ENCODE measurements at regions not wholly inside any gene's neighbourhood (a gene's known extent, or its start where the extent isn't known, plus 50 kb on each side); places are given as distances from the start of the nearest gene placed in this dataset.
"Not testable (repeated sequence)": the region's sequence is repeated elsewhere in the genome, so short reads cannot be mapped to it uniquely, and the experiment has no call there.

- no peak for DNase-seq (ENCODE audit: low read depth in 3 of 3)
Measured at GRCh38 chr6:103908898-103909297, 950.8 kb downstream of the HACE1 start.

GRCh38 chr6:103895136-103895535 lies 964.6 kb downstream of the HACE1 start:
- DNase-seq (ENCODE audit: low read depth in 3 of 3): no peak

- DNase-seq (ENCODE audit: low read depth in 3 of 3): no peak
Measured at GRCh38 chr6:103893141-103893581, 966.6 kb downstream of the HACE1 start.

DNA sequence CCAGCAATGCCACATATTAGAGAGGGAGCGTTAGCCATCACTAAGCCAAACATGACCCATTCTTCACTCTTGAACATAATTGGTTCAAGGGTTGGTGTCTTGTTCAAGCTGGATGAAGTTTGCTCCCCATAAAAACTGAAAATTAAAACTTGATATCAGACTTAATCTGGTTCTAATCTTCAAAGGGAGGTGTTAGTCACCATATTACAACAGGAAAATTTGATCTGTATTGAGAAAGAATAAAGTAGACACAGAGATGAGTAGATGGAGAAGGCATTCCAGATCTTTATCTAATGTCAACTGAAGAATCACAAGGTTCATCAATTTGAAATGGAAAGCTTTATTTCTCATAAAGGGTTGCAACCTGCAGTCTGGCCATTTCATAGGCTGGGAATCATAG lies 972.8 kb downstream of the HACE1 start:
- no peak for DNase-seq (ENCODE audit: low read depth in 3 of 3)

- no peak for DNase-seq (ENCODE audit: low read depth in 3 of 3)
Measured at GRCh38 chr6:103885446-103885845, 974.3 kb downstream of the HACE1 start.

GRCh38 chr6:103879800-103880199 lies 979.9 kb downstream of the HACE1 start:
- DNase-seq (ENCODE audit: low read depth in 3 of 3): no peak

GRCh38 chr6:103875221-103875620 lies 984.5 kb downstream of the HACE1 start:
- no peak for DNase-seq (ENCODE audit: low read depth in 3 of 3)

DNA sequence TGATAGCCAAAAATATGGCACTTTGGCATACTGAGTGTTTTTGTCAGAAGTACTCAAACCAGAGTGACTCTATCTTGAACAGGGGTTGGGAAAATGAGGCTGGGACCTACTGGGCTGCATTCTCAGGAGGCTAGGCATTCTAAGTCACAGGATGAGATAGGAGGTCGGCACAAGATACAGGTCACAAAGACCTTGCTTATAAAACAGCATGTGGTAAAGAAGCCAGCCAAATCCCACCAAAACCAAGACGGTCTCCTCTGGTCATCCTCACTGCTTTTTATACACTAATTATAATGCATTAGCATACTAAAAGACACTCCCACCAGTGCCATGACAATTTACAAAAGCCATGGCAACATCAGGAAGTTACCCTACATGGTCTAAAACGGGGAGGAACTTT lies 985.1 kb downstream of the HACE1 start:
- DNase-seq (ENCODE audit: low read depth in 3 of 3): no peak

- DNase-seq (ENCODE audit: low read depth in 3 of 3): no peak
Measured at GRCh38 chr6:103872678-103873077, 987.0 kb downstream of the HACE1 start.

- DNase-seq (ENCODE audit: low read depth in 3 of 3): no peak
Measured at GRCh38 chr6:103872233-103872632, 987.5 kb downstream of the HACE1 start.

GRCh38 chr6:103870970-103871369 lies 988.7 kb downstream of the HACE1 start:
- DNase-seq (ENCODE audit: low read depth in 3 of 3): no peak

- no peak for DNase-seq (ENCODE audit: low read depth in 3 of 3)
Measured at GRCh38 chr6:103862297-103862696, 997.4 kb downstream of the HACE1 start.

DNA sequence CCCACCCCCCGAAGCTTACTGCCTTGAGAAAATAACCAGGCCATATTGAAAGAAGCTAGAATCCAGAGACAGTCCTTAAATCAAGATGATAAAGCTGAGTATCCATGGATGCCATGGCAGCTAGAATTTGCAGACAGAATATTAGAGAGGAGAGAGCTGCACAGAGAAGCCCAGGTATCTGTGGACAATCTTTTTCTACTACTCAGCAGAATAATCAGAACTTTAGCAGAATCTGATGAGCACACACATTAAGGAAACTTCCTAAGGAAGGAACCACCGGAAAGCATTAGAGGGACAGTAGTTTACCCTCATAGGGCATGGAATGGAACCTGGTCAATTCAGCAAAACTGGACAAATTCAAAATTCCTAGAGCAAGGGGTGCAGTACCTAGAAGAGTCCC lies 1001.7 kb downstream of the HACE1 start:
- no peak for DNase-seq (ENCODE audit: low read depth in 3 of 3)

GRCh38 chr6:103855750-103856149 lies 1004.0 kb downstream of the HACE1 start:
- no peak for DNase-seq (ENCODE audit: low read depth in 3 of 3)

- no peak for DNase-seq (ENCODE audit: low read depth in 3 of 3)
Measured at GRCh38 chr6:103854059-103854458, 1005.7 kb downstream of the HACE1 start.

- DNase-seq (ENCODE audit: low read depth in 3 of 3): no peak
Measured at GRCh38 chr6:103838457-103838856, 1021.3 kb downstream of the HACE1 start.

- DNase-seq (ENCODE audit: low read depth in 3 of 3): no peak
Measured at GRCh38 chr6:103826209-103826608, 1033.5 kb downstream of the HACE1 start.

- DNase-seq (ENCODE audit: low read depth in 3 of 3): no peak
Measured at GRCh38 chr6:103820148-103820547, 1039.6 kb downstream of the HACE1 start.

DNA sequence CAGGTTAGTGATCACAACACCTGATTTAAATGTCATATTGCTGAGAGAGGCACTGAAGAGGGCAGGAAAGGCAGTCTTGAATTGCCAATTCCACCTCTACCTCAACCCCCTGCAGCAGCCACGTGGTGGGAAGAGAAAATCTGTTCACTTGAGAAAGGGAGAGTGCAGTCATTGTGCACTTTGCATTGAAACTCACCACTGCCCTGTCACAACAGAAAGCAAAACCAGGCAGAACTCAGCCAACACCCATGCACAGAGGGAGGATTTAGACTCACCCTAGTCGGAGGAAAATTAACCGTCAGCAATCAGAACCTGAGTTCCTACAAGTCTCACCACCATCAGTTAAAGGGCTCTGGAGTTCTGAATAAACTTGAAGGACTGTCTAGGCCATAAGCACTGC lies 1040.2 kb downstream of the HACE1 start:
- DNase-seq (ENCODE audit: low read depth in 3 of 3): no peak

DNA sequence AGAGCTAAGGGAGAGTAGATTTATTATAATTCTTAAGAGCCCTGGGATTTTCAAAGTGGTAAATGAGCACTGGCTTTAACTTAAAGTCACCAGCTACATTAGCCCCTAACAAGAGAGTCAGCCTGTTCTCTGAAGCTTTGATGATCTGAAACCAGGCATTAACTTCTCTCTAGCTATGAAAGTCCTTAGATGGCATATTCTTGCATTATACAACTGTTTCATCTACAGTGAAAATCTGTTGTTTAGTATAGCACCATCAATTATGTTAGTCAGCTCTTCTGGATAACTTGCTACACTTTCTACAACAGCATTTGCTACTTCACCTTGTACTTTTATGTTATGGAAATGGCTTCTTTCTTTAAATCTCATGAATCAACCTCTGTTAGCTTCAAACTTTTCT lies 1046.7 kb downstream of the HACE1 start:
- DNase-seq (ENCODE audit: low read depth in 3 of 3): no peak

GRCh38 chr6:103801901-103802479 lies 1057.7 kb downstream of the HACE1 start:
- DNase-seq (ENCODE audit: low read depth in 3 of 3): not testable (repeated sequence)

DNA sequence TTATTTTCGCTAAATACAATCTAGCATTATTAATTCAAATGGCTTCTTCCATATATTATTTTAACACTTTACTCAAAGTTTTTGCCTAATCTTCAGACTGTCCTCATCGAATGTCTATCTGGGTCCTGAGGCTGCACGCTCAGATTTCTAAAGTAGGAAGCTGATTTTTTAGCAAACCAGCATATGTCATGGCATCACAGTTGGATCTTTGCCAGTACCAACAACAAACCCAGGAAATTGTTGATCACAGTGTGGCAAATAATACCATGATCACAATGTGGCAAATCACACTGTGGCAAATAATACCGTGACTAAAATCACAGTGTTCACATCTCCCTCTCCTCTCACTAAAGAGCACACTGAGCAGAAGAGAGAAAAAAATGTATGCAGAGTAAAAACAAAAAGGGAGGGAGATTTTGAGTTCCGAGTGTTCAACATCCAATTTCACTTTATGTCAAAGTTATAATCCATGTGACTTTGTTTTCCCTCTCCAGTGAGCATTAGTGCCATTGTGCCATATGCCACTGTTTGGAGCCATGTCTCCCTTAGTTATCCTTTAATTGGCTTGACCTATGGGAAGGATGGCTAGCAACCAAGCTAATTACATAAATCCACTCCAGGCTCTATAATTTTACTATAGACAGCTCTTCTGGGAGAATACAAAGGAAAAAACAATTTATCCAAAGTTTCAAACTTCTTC lies 1059.6 kb downstream of the HACE1 start:
- DNase-seq (ENCODE audit: low read depth in 3 of 3): no peak

- no peak for DNase-seq (ENCODE audit: low read depth in 3 of 3)
Measured at GRCh38 chr6:103798166-103798565, 1061.6 kb downstream of the HACE1 start.

DNA sequence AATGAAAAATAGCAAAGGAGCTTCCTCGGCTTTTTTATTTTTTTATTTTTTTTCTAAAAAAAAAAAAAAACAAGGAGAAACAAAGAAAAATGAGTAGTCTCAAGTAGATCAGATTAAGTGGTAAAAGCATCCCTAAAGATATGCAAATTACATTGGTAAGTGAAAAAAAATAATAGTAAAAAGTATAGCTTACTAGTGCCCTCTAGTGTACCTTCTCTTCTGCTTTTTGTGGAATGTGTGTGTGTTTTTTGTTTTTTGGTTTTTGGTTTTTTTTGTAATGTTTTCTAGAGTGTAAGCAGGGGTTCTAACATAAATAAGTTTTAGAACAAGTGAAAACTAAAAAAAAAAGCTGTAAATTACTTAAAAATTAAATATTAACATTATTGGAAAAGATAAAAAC lies 1062.0 kb downstream of the HACE1 start:
- no peak for DNase-seq (ENCODE audit: low read depth in 3 of 3)

Measured in stimulated activated CD4-positive, alpha-beta T cell treated with anti-CD3 and anti-CD28 coated beads, TNF-alpha, amount 100 ng/mL, for 24 hours (primary cell).